WI38 (cell line): ENCODE measurements at regions not wholly inside any gene's neighbourhood (a gene's known extent, or its start where the extent isn't known, plus 50 kb on each side); places are given as distances from the start of the nearest gene placed in this dataset.

Source experiments
- H3K4me3 ChIP-seq: 2 replicates; pipeline ENCODE4 v1.5.1; 2011; ENCODE audit warnings: low read depth, mild to moderate bottlenecking, control low read depth, low read length
- CTCF ChIP-seq: IDR thresholded peaks from 2 replicates; pipeline ENCODE4 v1.5.1; 2012; ENCODE audit warnings: low read depth, mild to moderate bottlenecking, control low read depth, low read length

- TF ChIP-seq CTCF = no peak
- no peak overlapping the region for H3K4me3 ChIP-seq
These were observed 923.3 kb downstream of the AACS start for GRCh38 chr12:125988545-125988944.

- no peak for TF ChIP-seq CTCF
These were observed 924.5 kb downstream of the AACS start for GRCh38 chr12:125989696-125990095.

GRCh38 chr12:125996443-125996842, 931.2 kb downstream of the AACS start:
- no peak for TF ChIP-seq CTCF
- H3K4me3 ChIP-seq = no peak overlapping the region

More at GRCh38 chr12:125989696-125990095, 924.5 kb downstream of the AACS start:
- no peak overlapping the region for H3K4me3 ChIP-seq

DNA sequence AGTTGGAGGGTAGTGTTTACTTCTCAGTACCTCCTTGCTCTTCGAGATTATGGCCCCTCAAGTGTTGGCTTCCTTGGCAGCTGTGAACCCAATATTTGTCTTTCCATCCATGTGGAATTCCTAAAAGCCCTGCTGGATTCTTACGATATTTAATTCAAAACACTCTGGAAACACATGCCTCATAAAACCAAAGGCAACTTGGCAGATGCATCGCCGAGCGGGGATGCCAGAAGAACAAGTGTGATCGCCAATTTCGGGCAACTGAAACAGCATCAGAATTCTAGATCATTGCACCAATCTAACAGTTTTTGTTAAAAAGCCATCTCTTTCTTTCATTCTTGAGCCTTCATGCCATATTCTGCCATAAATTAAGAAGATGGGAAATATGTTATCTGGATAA, 934.4 kb downstream of the AACS start:
- no peak overlapping the region for H3K4me3 ChIP-seq
- no peak for TF ChIP-seq CTCF

DNA sequence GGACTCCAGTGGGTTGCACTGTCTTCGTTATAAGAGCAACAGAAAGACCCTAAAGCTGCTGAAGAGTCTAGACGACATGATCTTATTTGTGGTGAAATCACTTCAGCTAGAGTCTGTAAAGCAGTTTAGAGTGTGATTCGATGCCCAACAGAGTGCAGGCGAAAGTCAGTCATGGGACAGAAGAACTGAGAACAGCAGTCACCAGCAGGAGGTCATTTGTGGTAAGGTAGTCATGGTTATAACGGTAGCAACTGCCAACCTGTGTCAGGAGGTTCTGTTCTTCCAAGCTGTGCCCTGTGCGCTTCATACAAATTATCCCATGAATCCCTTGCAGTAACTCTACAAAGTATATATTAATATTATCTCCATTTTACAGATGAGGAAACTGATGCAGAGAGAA, 954.1 kb downstream of the AACS start:
- H3K4me3 ChIP-seq = no peak overlapping the region
- TF ChIP-seq CTCF = no peak

DNA sequence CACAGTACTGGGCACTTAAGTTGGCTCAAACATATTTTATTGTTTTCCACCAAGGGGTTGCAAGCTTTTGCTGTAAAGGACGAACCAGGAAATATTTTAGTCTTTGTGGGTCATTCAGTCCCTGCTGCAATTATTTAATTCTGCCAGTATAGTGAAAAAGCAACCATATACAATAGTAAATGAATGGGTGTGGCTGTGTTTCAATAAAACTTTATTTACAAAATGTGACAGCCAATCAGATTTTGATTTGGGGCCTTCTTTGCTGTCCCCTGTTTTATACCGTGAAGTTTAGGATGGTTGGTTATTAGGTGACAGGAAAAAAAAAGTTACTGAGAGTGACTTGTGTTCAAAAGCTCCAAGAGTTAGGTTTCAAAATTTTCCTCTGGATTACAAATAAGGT, 956.4 kb downstream of the AACS start:
- TF ChIP-seq CTCF = no peak
- H3K4me3 ChIP-seq = no peak overlapping the region

GRCh38 chr12:126027825-126028224, 962.6 kb downstream of the AACS start:
- no peak overlapping the region for H3K4me3 ChIP-seq
- TF ChIP-seq CTCF = no peak
